H1 (cell line): ENCODE measurements at regions not wholly inside any gene's neighbourhood (a gene's known extent, or its start where the extent isn't known, plus 50 kb on each side); places are given as distances from the start of the nearest gene placed in this dataset.

ENCODE experiments used
- CTCF ChIA-PET: fragments of 300-600 bp; sonication (Branson Sonifier 250); formaldehyde crosslinking; loops from one replicate; lab custom pipeline; 2021; ENCODE audit not compliant: partially characterized antibody; lab: Charles Lee
- POLR2A ChIA-PET: fragments of 300-600 bp; sonication (Branson Sonifier 250); formaldehyde crosslinking; loops from one replicate; lab custom pipeline; 2021; ENCODE audit warnings: inconsistent platforms; ENCODE audit not compliant: partially characterized antibody; lab: Charles Lee
- DNase-seq, 2 experiments: peaks; one replicate each; pipeline versions ENCODE4 v3.0.0 to v3.0.0-alpha.2; 2010 to 2022; ENCODE audit warnings: low spot score in 2 of 2, low read depth in 1 of 2, mixed read lengths in 1 of 2
- FAIRE-seq: peaks from 2 replicates; lab custom pipeline; 2011; peaks lifted over from hg19 to GRCh38; lab: Jason Lieb, UNC
- H2AFZ ChIP-seq: 2 replicates; pipeline ENCODE4 v1.8.1; 2012; ENCODE audit warnings: low read length, inconsistent platforms
- H2AK5ac ChIP-seq: 2 replicates; pipeline ENCODE4 v1.6.1; 2013; ENCODE audit warnings: low read depth, low read length
- H2BK120ac ChIP-seq: replicated peaks from 2 replicates; pipeline ENCODE3; 2013; ENCODE audit warnings: low read depth, low read length, inconsistent platforms
- H2BK12ac ChIP-seq: 2 replicates; pipeline ENCODE4 v1.6.1; 2013; ENCODE audit warnings: low read depth, low read length
- H2BK15ac ChIP-seq: 2 replicates; pipeline ENCODE4 v1.6.1; 2013; ENCODE audit warnings: low read length
- H2BK20ac ChIP-seq: 2 replicates; pipeline ENCODE4 v1.6.1; 2013; ENCODE audit warnings: low read length
- H2BK5ac ChIP-seq: 2 replicates; pipeline ENCODE4 v1.6.1; 2013; ENCODE audit warnings: low read depth, low read length
- H3K14ac ChIP-seq: 2 replicates; pipeline ENCODE4 v1.6.1; 2013; ENCODE audit warnings: inconsistent platforms; ENCODE audit not compliant: insufficient read length
- H3K18ac ChIP-seq: 2 replicates; pipeline ENCODE4 v1.6.1; 2013; ENCODE audit warnings: low read length; ENCODE audit errors: extremely low read depth
- H3K23ac ChIP-seq: 2 replicates; pipeline ENCODE4 v1.6.1; 2013; ENCODE audit warnings: inconsistent platforms; ENCODE audit not compliant: insufficient read length
- H3K23me2 ChIP-seq: 2 replicates; pipeline ENCODE4 v1.6.1; 2013; ENCODE audit warnings: low read depth, low read length
- H3K27ac ChIP-seq: 2 replicates; pipeline ENCODE4 v1.6.1; 2011; ENCODE audit warnings: low read depth, low read length, inconsistent platforms
- H3K27me3 ChIP-seq, 4 experiments: replicated peaks in 1 of 4; 1 replicate in 1 of 4; 2 replicates in 3 of 4; pipeline versions ENCODE4 v1.6.1 to v1.8.1; 2011 to 2013; ENCODE audit warnings: low read length in 3 of 4, mild to moderate bottlenecking in 3 of 4, inconsistent platforms in 2 of 4, mixed read lengths in 2 of 4, moderate library complexity in 1 of 4; ENCODE audit not compliant: control insufficient read depth in 3 of 4, insufficient read depth in 3 of 4; ENCODE audit errors: extremely low read depth in 1 of 4
- H3K36me3 ChIP-seq, 4 experiments: 2 replicates each; pipeline versions ENCODE4 v1.6.1 to v1.8.1; 2011 to 2013; ENCODE audit warnings: mild to moderate bottlenecking in 4 of 4, low read length in 3 of 4, moderate library complexity in 2 of 4, control low read depth in 1 of 4, inconsistent platforms in 1 of 4; ENCODE audit not compliant: insufficient read depth in 4 of 4, control insufficient read depth in 2 of 4
- H3K4ac ChIP-seq: replicated peaks from 2 replicates; pipeline ENCODE3; 2013; ENCODE audit warnings: low read length, low read depth, mixed read lengths, inconsistent platforms; ENCODE audit not compliant: insufficient read length
- H3K4me1 ChIP-seq, 4 experiments: replicated peaks in 1 of 4; 1 replicate in 1 of 4; 2 replicates in 3 of 4; pipeline versions ENCODE4 v1.6.1 to v1.8.1; 2011 to 2013; ENCODE audit warnings: low read length in 3 of 4, inconsistent platforms in 2 of 4, mixed read lengths in 1 of 4; ENCODE audit not compliant: insufficient read depth in 4 of 4, control insufficient read depth in 3 of 4
- H3K4me2 ChIP-seq, 2 experiments: 2 replicates each; pipeline versions ENCODE4 v1.6.1 to v1.8.1; 2011 to 2013; ENCODE audit warnings: low read depth in 2 of 2, low read length in 2 of 2, control low read depth in 1 of 2, inconsistent platforms in 1 of 2, mild to moderate bottlenecking in 1 of 2; ENCODE audit not compliant: insufficient read depth in 1 of 2
- H3K4me3 ChIP-seq, 4 experiments: fragments of 200-600, 300-600 bp in 1 of 4; sonication (generic), shearing (Covaris generic), sonication (Bioruptor Twin) in 1 of 4; 2 replicates each; pipeline versions ENCODE4 v1.5.1 to v1.8.1; 2011 to 2016; ENCODE audit warnings: low read length in 4 of 4, low read depth in 3 of 4, control low read depth in 2 of 4, inconsistent platforms in 2 of 4, mild to moderate bottlenecking in 2 of 4, mixed read lengths in 1 of 4, moderate library complexity in 1 of 4; ENCODE audit not compliant: insufficient read depth in 2 of 4; ENCODE audit errors: extremely low read depth in 1 of 4
- H3K56ac ChIP-seq: replicated peaks from 2 replicates; pipeline ENCODE3; 2013; ENCODE audit warnings: low read depth, mild to moderate bottlenecking, mixed read lengths, low read length, inconsistent platforms; ENCODE audit not compliant: insufficient read length
- H3K79me1 ChIP-seq: 2 replicates; pipeline ENCODE4 v1.6.1; 2013; ENCODE audit warnings: low read depth, low read length, control low read depth
- H3K79me2 ChIP-seq, 2 experiments: 2 replicates each; pipeline versions ENCODE4 v1.6.1 to v1.8.1; 2012 to 2013; ENCODE audit warnings: low read length in 2 of 2, mild to moderate bottlenecking in 2 of 2, inconsistent platforms in 1 of 2; ENCODE audit not compliant: insufficient read depth in 2 of 2, control insufficient read depth in 1 of 2
- H3K9ac ChIP-seq, 4 experiments: replicated peaks in 1 of 4; 1 replicate in 1 of 4; 2 replicates in 3 of 4; pipeline versions ENCODE4 v1.6.1 to v1.8.1; 2011 to 2013; ENCODE audit warnings: low read depth in 3 of 4, low read length in 3 of 4, control low read depth in 2 of 4, mild to moderate bottlenecking in 2 of 4, moderate library complexity in 2 of 4, inconsistent platforms in 1 of 4; ENCODE audit errors: extremely low read depth in 1 of 4
- H3K9me3 ChIP-seq, 2 experiments: 2 replicates each; pipeline versions ENCODE4 v1.6.1 to v1.8.1; 2012 to 2013; ENCODE audit warnings: mild to moderate bottlenecking in 2 of 2, moderate library complexity in 2 of 2, control low read depth in 1 of 2, inconsistent platforms in 1 of 2, low read depth in 1 of 2, low read length in 1 of 2, mixed read lengths in 1 of 2; ENCODE audit not compliant: insufficient read depth in 2 of 2
- H4K20me1 ChIP-seq, 2 experiments: replicated peaks in 1 of 2; 2 replicates each; pipeline versions ENCODE3 to v1.8.1; 2011 to 2013; ENCODE audit warnings: inconsistent platforms in 2 of 2, low read length in 2 of 2, mild to moderate bottlenecking in 1 of 2; ENCODE audit not compliant: insufficient read depth in 2 of 2, control insufficient read depth in 1 of 2
- H4K5ac ChIP-seq: 2 replicates; pipeline ENCODE4 v1.6.1; 2013; ENCODE audit warnings: low read length, low read depth, mixed read lengths, inconsistent platforms; ENCODE audit not compliant: insufficient read length
- H4K8ac ChIP-seq: 2 replicates; pipeline ENCODE4 v1.8.0; 2013; ENCODE audit warnings: mild to moderate bottlenecking, moderate library complexity, low read length, inconsistent platforms; ENCODE audit not compliant: insufficient read depth; ENCODE audit errors: extremely low read depth
- H4K91ac ChIP-seq: replicated peaks from 2 replicates; pipeline ENCODE3; 2013; ENCODE audit warnings: low read length, mixed read lengths, inconsistent platforms; ENCODE audit not compliant: insufficient read length
- BRCA1 ChIP-seq: IDR thresholded peaks from 2 replicates; pipeline ENCODE4 v1.6.1; 2012; ENCODE audit warnings: low read depth, low read length, improper control_type of control experiment
- CHD1 ChIP-seq: IDR thresholded peaks from 2 replicates; pipeline ENCODE4 v1.6.1; 2012; ENCODE audit warnings: low read depth, low read length, improper control_type of control experiment
- RBBP5 ChIP-seq: IDR thresholded peaks from 2 replicates; pipeline ENCODE4 v1.7.1; 2012; ENCODE audit warnings: low read depth, mild to moderate bottlenecking, inconsistent platforms, low read length, moderate library complexity, borderline replicate concordance
- RFX5 ChIP-seq: IDR thresholded peaks from 2 replicates; pipeline ENCODE4 v1.6.1; 2011; ENCODE audit warnings: low read depth, low read length, improper control_type of control experiment, borderline replicate concordance
- RNF2 ChIP-seq: fragments of 200-900, 300-1000 bp; sonication (generic); IDR thresholded peaks from 2 replicates; pipeline ENCODE4 v1.7.1; 2016; ENCODE audit warnings: borderline replicate concordance, low read depth, mild to moderate bottlenecking, antibody characterized with exemption, low read length; ENCODE audit not compliant: poor library complexity, severe bottlenecking; ENCODE audit errors: missing control alignments
- TCF12 ChIP-seq: IDR thresholded peaks from 2 replicates; pipeline ENCODE4 v1.6.1; 2011; ENCODE audit warnings: low read depth, mild to moderate bottlenecking, low read length
- WGBS, 2 experiments: shearing (Covaris generic) in 1 of 2; methylation state at CpG; one replicate each; pipeline versions ENCODE4 v1.1.6 to v1.1.7; 2013 to 2015; ENCODE audit warnings: low lambda C conversion rate in 2 of 2, mixed read lengths in 2 of 2, inconsistent platforms in 1 of 2, low coverage in 1 of 2, missing lambda C conversion rate in 1 of 2; ENCODE audit not compliant: insufficient replicate concordance in 2 of 2, insufficient coverage in 1 of 2, insufficient read length in 1 of 2; ENCODE audit errors: extremely low coverage in 1 of 2, missing lambda C conversion rate in 1 of 2; 5-methylcytosine and 5-hydroxymethylcytosine counted together

DNA sequence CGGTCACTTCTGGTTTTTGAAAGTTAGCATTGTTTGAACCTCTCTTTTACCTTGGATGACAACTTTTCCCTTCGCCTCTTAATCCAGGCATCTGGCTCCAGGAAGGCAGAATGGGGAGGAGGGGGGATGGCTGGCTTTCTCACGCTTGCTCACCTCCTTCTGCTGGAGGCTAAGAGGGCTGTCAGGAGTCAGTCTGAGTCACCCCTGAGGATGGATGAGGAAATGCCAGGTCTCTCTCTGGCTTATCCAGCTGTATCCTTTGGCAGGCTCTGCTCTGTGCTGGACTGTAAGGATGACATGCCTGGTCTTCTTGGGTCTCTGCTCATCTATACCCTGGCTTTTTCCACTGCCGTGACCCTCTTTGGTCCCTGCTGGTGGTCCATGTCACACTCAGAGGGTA is 142.9 kb upstream of the GYPC start:
- TF ChIP-seq RFX5 (no peak), CHD1 (no peak), RNF2 (no peak), TCF12 (no peak), BRCA1 (no peak), RBBP5 (no peak)
- H3K79me2 ChIP-seq: no peaks in the 10 kb centered on the region
- H2AK5ac ChIP-seq: no peak overlapping the region
- no peak overlapping the region for H2BK20ac ChIP-seq
- H3K23me2 ChIP-seq: no peaks in the 10 kb centered on the region
- H3K4me2 ChIP-seq: no peak overlapping the region
- no peaks in the 10 kb centered on the region for H3K36me3 ChIP-seq
- no peak overlapping the region for H4K8ac ChIP-seq
- WGBS, 2 experiments: 69% methylated on average over 4 of the region's 4 CpGs; no CpG with 5 or more reads in 1 of the 2 experiments
- FAIRE-seq: no peak
- H3K27ac ChIP-seq: no peak overlapping the region
- H2BK12ac ChIP-seq: no peak overlapping the region
- no peak overlapping the region for H4K5ac ChIP-seq
- H3K4ac ChIP-seq: no peak overlapping the region
- no peak overlapping the region for H3K18ac ChIP-seq
- ChIA-PET CTCF (no interaction called here), POLR2A (no interaction called here)
- no peaks in the 10 kb centered on the region for H3K27me3 ChIP-seq
- no peaks in the 10 kb centered on the region for H3K79me1 ChIP-seq
- no peaks in the 10 kb centered on the region for H4K20me1 ChIP-seq
- DNase-seq: no peak
- no peak overlapping the region for H3K9ac ChIP-seq
- no peak overlapping the region for H3K56ac ChIP-seq
- H4K91ac ChIP-seq: no peak overlapping the region
- peaks cover 0 to 3% of the 10 kb centered on the region in 2 experiments; a peak in 1 of 4 replicates for H3K9me3 ChIP-seq
- no peak overlapping the region for H3K23ac ChIP-seq
- H3K4me1 ChIP-seq: peaks cover 0 to 6% (median under 1%) of the 10 kb centered on the region in 4 experiments; a peak in 1 of 7 replicates
- no peak overlapping the region for H2BK5ac ChIP-seq
- no peak overlapping the region for H3K4me3 ChIP-seq
- H2AFZ ChIP-seq: no peak overlapping the region
- H2BK120ac ChIP-seq: no peak overlapping the region
- no peak overlapping the region for H3K14ac ChIP-seq
- H2BK15ac ChIP-seq: no peak overlapping the region
